ENCODE measurements at regions not wholly inside any gene's neighbourhood (a gene's known extent, or its start where the extent isn't known, plus 50 kb on each side); places are given as distances from the start of the nearest gene placed in this dataset.
"Not testable (repeated sequence)": the region's sequence is repeated elsewhere in the genome, so short reads cannot be mapped to it uniquely, and the experiment has no call there.

DNA sequence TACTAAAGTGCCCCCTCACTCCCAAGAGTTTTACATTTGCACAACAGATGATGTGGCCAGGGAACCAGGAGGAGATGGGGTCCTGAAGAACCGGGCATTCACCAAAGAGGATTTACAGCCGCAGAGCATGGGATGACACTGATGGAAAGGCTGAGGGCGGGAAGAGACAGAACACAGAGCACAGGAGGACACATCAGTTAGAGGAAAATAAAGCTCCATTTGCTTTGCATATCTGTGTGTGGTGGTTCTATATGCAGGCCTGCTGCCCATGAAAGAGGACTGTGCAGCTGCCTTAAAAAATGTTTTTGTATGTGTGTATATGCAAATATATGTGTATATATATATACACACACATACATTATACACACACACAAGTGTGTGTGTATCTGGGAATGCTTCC is 320.8 kb upstream of the CHRNA7 start:
- H3K4me1 ChIP-seq (ENCODE audit: control insufficient read depth, insufficient read depth, low read length); H3K27me3 ChIP-seq (ENCODE audit: control insufficient read depth, insufficient read depth, low read length); H3K36me3 ChIP-seq (ENCODE audit: control insufficient read depth, insufficient read depth, low read length); DNase-seq (ENCODE audit: low read depth, low spot score); H3K4me3 ChIP-seq (ENCODE audit: low read length); H3K27ac ChIP-seq (ENCODE audit: low read length); H3K9me3 ChIP-seq (ENCODE audit: control insufficient read depth, insufficient read depth, low read length): not testable (repeated sequence)
- WGBS (ENCODE audit: insufficient coverage, insufficient read length): no CpG with 5 or more reads among the region's 3 CpGs

DNA sequence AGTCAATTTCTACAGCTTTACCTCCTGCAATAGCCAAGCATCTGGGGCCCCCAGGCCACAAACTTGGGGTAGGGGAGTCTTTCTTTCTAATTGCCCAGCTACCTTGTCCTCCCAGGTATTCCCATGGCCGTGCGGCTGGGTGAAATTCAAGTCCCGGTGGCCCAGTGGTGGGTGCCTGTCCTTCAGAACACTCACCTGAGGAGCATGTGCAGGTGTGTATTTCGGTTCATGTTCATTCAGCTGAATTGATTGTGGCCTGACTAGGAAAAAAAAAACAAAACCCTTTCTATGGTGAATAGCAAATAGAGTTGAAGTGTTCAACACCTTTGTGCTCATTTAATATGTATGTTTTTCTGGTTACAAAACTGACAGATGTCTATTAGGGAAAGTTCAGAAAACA is 319.5 kb upstream of the CHRNA7 start:
- H3K4me3 ChIP-seq (ENCODE audit: low read length); DNase-seq (ENCODE audit: low read depth, low spot score); H3K4me1 ChIP-seq (ENCODE audit: control insufficient read depth, insufficient read depth, low read length); H3K9me3 ChIP-seq (ENCODE audit: control insufficient read depth, insufficient read depth, low read length); H3K27ac ChIP-seq (ENCODE audit: low read length); H3K27me3 ChIP-seq (ENCODE audit: control insufficient read depth, insufficient read depth, low read length); H3K36me3 ChIP-seq (ENCODE audit: control insufficient read depth, insufficient read depth, low read length): not testable (repeated sequence)
- WGBS (ENCODE audit: insufficient coverage, insufficient read length): no CpG with 5 or more reads among the region's 4 CpGs

DNA sequence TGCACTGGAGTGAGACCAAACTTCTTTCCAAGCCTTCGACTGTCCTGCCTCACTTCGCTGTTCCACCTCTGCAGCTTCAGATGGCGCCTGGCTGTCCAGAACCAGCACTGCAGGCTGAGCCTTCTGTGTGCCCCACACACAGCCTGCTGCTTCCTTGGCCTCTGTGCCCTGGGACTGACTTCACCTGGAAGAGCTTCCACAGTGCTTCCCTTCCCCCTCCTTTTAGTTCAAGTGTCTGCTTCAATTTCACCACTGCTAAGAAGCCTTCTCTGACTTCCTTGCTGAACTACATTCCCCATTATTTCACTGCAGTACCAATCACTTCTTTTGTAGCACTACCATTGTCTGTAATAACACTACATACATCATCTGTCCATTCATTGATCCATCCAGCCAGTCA is 315.1 kb upstream of the CHRNA7 start:
- not testable (repeated sequence) for H3K9me3 ChIP-seq (ENCODE audit: control insufficient read depth, insufficient read depth, low read length); DNase-seq (ENCODE audit: low read depth, low spot score); H3K4me3 ChIP-seq (ENCODE audit: low read length); H3K27ac ChIP-seq (ENCODE audit: low read length); H3K4me1 ChIP-seq (ENCODE audit: control insufficient read depth, insufficient read depth, low read length); H3K36me3 ChIP-seq (ENCODE audit: control insufficient read depth, insufficient read depth, low read length); H3K27me3 ChIP-seq (ENCODE audit: control insufficient read depth, insufficient read depth, low read length)
- WGBS (ENCODE audit: insufficient coverage, insufficient read length): no CpG with 5 or more reads among the region's 3 CpGs

DNA sequence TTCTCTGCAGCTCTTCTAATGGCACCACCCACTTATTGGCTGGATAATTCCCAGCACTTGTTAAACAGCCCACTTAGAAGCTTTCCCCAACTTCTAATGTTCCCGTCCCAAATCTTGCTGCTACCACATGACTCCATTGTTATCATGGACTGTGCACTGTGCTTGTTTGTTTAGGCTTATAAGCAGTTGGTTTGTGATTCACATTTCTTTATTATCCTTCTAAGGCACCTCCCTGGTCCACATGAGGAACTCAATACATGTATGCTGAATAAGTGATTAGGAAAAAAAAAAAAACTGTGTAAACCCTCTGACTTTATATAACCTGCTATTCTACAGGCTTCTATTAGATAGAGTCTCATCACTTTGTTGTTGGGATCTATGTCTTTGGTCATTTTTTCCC is 311.7 kb upstream of the CHRNA7 start:
- not testable (repeated sequence) for H3K27me3 ChIP-seq (ENCODE audit: control insufficient read depth, insufficient read depth, low read length); DNase-seq (ENCODE audit: low read depth, low spot score); H3K9me3 ChIP-seq (ENCODE audit: control insufficient read depth, insufficient read depth, low read length); H3K4me1 ChIP-seq (ENCODE audit: control insufficient read depth, insufficient read depth, low read length); H3K4me3 ChIP-seq (ENCODE audit: low read length); H3K36me3 ChIP-seq (ENCODE audit: control insufficient read depth, insufficient read depth, low read length); H3K27ac ChIP-seq (ENCODE audit: low read length)
- no CpG with 5 or more reads among the region's 1 CpG for WGBS (ENCODE audit: insufficient coverage, insufficient read length)

DNA sequence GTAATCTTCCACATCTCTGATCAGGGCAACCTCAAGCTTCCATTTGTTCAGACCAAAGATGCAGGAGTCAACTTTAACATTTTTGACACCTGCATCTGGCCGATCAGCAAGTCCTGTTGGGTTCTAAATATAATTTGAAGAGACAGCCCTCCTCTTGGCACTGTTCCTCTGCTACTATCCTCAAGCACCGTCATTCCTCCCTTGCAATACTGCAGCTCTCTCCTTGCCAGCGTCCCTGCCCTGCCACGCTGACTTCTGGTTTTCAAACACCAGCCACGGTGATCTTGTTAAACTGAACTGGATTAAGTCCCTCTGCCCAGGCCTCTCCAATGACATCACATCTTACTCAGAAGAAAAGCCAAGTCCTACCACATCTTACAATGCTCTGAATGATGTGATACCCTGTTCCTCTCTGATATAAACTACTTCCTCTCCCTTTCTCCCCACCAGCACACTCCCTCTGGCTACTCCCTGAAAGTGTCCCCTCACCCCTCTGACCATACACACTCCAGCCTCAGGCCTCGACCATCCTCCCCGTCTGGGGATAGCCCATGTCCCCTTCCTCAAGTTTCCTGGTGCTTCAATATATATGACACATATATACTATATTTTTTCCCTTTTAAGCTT is 310.8 kb upstream of the CHRNA7 start:
- not testable (repeated sequence) for H3K27me3 ChIP-seq (ENCODE audit: control insufficient read depth, insufficient read depth, low read length); DNase-seq (ENCODE audit: low read depth, low spot score); H3K4me3 ChIP-seq (ENCODE audit: low read length); H3K36me3 ChIP-seq (ENCODE audit: control insufficient read depth, insufficient read depth, low read length); H3K4me1 ChIP-seq (ENCODE audit: control insufficient read depth, insufficient read depth, low read length); H3K9me3 ChIP-seq (ENCODE audit: control insufficient read depth, insufficient read depth, low read length); H3K27ac ChIP-seq (ENCODE audit: low read length)
- WGBS (ENCODE audit: insufficient coverage, insufficient read length): no CpG with 5 or more reads among the region's 7 CpGs

DNA sequence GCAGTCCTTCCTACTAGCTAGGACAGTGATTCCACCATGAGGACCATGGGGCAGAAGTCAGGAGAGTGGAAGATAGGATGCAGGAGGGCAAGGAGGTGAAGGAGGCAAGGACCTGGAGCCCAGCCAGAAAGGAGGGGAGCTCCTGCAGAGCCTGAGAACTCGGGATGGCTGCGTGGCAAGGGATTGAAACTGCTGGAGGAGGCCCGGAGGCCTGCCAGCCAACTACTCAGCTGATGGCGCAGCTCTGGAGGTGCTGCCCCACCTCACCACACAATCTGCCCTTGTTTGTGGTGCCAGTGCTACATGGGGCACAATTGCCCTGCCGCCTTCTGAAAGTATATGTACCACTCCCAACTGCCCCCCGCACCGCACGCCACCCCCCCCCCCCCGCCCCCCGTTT is 307.3 kb upstream of the CHRNA7 start:
- H3K4me1 ChIP-seq (ENCODE audit: control insufficient read depth, insufficient read depth, low read length); H3K4me3 ChIP-seq (ENCODE audit: low read length); DNase-seq (ENCODE audit: low read depth, low spot score); H3K27me3 ChIP-seq (ENCODE audit: control insufficient read depth, insufficient read depth, low read length); H3K27ac ChIP-seq (ENCODE audit: low read length); H3K36me3 ChIP-seq (ENCODE audit: control insufficient read depth, insufficient read depth, low read length); H3K9me3 ChIP-seq (ENCODE audit: control insufficient read depth, insufficient read depth, low read length): not testable (repeated sequence)
- WGBS (ENCODE audit: insufficient coverage, insufficient read length): no CpG with 5 or more reads among the region's 10 CpGs

DNA sequence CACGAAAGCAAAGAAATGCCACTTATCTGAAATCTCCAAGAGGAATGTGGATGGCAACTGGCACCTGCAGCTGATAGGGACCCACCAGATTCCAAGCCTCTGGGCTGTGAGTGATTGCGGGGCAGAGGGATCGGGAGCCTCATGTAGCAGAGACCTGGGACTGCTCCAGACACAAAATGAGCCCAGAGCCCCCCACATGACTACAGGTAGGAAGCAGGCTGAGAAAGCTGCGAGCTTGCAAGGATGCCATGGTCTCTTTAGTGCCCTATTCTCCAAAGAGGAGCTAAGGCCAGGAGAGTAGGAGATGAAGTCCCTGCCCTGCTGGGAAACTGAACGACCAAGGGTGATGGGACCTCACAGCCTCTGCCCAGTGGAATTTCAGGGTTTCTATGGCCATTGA is 305.4 kb upstream of the CHRNA7 start:
- not testable (repeated sequence) for H3K27ac ChIP-seq (ENCODE audit: low read length); H3K36me3 ChIP-seq (ENCODE audit: control insufficient read depth, insufficient read depth, low read length)
- WGBS (ENCODE audit: insufficient coverage, insufficient read length): no CpG with 5 or more reads among the region's 5 CpGs

DNA sequence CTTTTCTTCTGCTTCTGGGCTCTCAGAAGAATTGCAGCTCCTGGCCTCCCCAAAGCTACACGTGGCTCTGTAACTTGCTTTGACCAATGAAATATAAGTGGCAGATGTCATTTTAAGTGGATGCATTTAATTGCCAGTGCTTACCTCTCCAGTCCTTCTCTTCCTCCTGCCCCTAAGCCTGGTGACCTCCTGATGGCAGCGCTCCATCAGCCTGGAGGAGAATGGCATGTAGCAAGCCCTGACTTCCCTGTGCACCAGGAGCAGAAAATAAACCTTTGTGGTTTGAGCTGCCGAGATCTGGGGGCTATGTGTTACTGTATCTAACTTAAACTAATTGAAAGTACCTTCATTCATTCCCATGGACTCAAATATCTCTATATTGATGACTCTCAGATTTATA is 304.7 kb upstream of the CHRNA7 start:
- not testable (repeated sequence) for H3K36me3 ChIP-seq (ENCODE audit: control insufficient read depth, insufficient read depth, low read length); H3K4me3 ChIP-seq (ENCODE audit: low read length); H3K27me3 ChIP-seq (ENCODE audit: control insufficient read depth, insufficient read depth, low read length); H3K4me1 ChIP-seq (ENCODE audit: control insufficient read depth, insufficient read depth, low read length); H3K27ac ChIP-seq (ENCODE audit: low read length); DNase-seq (ENCODE audit: low read depth, low spot score); H3K9me3 ChIP-seq (ENCODE audit: control insufficient read depth, insufficient read depth, low read length)
- whole genome bisulfite sequencing (ENCODE audit: insufficient coverage, insufficient read length): no CpG with 5 or more reads among the region's 3 CpGs

More for the DNA sequence above, 305.4 kb upstream of the CHRNA7 start:
- H3K9me3 ChIP-seq (ENCODE audit: control insufficient read depth, insufficient read depth, low read length); DNase-seq (ENCODE audit: low read depth, low spot score); H3K27me3 ChIP-seq (ENCODE audit: control insufficient read depth, insufficient read depth, low read length); H3K4me3 ChIP-seq (ENCODE audit: low read length); H3K4me1 ChIP-seq (ENCODE audit: control insufficient read depth, insufficient read depth, low read length): not testable (repeated sequence)

DNA sequence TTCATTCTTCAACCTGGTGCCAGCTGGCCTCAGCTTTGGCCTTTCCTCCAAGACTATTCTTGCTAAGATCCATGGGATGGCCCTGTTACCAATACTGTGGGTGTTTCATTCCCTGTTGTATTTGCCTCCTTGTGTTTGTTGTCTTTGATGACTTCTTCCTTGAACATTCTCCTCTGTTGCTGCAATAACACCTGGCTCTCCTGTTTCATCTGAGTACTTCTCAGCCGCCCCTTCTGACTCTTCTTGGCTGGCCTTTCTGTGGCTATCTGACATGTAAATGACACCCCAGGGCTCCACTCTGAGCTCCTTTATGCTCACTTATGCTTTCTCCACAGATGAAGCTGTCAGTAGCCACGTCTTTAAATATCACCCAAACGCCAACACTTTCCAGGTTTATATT is 302.7 kb upstream of the CHRNA7 start:
- DNase-seq (ENCODE audit: low read depth, low spot score): no peak
- Histone ChIP-seq H3K9me3 (ENCODE audit: control insufficient read depth, insufficient read depth, low read length) (no peaks in the 10 kb centered on the region), H3K4me1 (ENCODE audit: control insufficient read depth, insufficient read depth, low read length) (no peaks in the 10 kb centered on the region), H3K27ac (ENCODE audit: low read length) (no peak overlapping the region), H3K27me3 (ENCODE audit: control insufficient read depth, insufficient read depth, low read length) (no peaks in the 10 kb centered on the region), H3K36me3 (ENCODE audit: control insufficient read depth, insufficient read depth, low read length) (no peaks in the 10 kb centered on the region), H3K4me3 (ENCODE audit: low read length) (no peak overlapping the region)
- WGBS (ENCODE audit: insufficient coverage, insufficient read length): no CpG with 5 or more reads among the region's 3 CpGs

DNA sequence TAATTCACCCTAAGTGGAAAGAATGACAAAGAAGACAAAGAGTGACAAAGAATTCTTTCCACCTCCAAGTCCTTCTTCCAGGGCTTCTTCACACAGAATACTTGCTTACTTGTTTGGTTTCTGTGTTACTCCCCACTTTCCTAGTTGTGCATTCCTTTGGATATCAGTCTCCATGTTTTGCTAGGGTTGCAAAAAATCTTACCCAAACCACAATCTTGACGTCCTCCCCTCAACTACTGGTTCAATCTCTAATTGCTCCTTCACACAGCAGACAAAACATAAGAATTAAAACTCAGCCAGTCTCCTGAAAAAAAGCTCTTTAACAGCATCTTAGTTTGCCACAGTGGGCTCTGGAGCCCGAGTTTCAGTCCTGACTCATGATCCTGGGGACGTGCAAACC is 297.6 kb upstream of the CHRNA7 start:
- no CpG with 5 or more reads among the region's 3 CpGs for WGBS (ENCODE audit: insufficient coverage, insufficient read length)

DNA sequence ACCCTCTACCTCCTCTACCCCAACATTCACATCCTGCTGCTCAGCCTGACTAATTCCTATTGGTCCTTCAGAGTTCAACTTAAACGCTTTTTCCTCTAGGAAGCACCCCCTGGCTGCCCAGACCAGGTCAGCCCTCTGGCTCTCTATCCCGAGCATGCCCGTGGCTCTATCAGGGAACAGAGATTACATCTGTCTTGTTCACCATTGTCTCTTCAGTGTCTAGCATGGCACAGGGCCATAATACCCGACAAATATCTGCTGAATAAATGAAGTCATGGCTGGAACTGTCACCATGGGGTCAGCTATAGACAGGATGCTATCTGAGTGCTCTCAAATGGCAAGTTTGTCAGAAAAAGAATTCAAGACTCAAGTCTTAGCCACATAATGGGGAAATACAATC is 296.9 kb upstream of the CHRNA7 start:
- Histone ChIP-seq H3K36me3 (ENCODE audit: control insufficient read depth, insufficient read depth, low read length) (no peaks in the 10 kb centered on the region), H3K27me3 (ENCODE audit: control insufficient read depth, insufficient read depth, low read length) (no peaks in the 10 kb centered on the region; the same call in 1 of the 2 replicates), H3K4me1 (ENCODE audit: control insufficient read depth, insufficient read depth, low read length) (no peaks in the 10 kb centered on the region), H3K27ac (ENCODE audit: low read length) (no peak overlapping the region), H3K9me3 (ENCODE audit: control insufficient read depth, insufficient read depth, low read length) (no peaks in the 10 kb centered on the region), H3K4me3 (ENCODE audit: low read length) (no peak overlapping the region)
- no CpG with 5 or more reads among the region's 4 CpGs for WGBS (ENCODE audit: insufficient coverage, insufficient read length)
- DNase-seq (ENCODE audit: low read depth, low spot score): no peak

More for the DNA sequence above, 297.6 kb upstream of the CHRNA7 start:
- Histone ChIP-seq H3K36me3 (ENCODE audit: control insufficient read depth, insufficient read depth, low read length) (no peaks in the 10 kb centered on the region), H3K4me1 (ENCODE audit: control insufficient read depth, insufficient read depth, low read length) (no peaks in the 10 kb centered on the region), H3K9me3 (ENCODE audit: control insufficient read depth, insufficient read depth, low read length) (no peaks in the 10 kb centered on the region), H3K27me3 (ENCODE audit: control insufficient read depth, insufficient read depth, low read length) (no peaks in the 10 kb centered on the region), H3K27ac (ENCODE audit: low read length) (no peak overlapping the region), H3K4me3 (ENCODE audit: low read length) (no peak overlapping the region)
- DNase-seq (ENCODE audit: low read depth, low spot score): no peak

All from iPS DF 6.9 (cell line).